GM23338 (cell line): ENCODE measurements at regions not wholly inside any gene's neighbourhood (a gene's known extent, or its start where the extent isn't known, plus 50 kb on each side); places are given as distances from the start of the nearest gene placed in this dataset.

Experiments used
- CREB1 ChIP-seq: fragments of 250-450 bp; sonication (Bioruptor Pico); IDR thresholded peaks from 2 replicates; pipeline ENCODE4 v1.5.0; 2020; ENCODE audit warnings: low read depth, mild to moderate bottlenecking, moderate library complexity
- CTCF ChIP-seq, 2 experiments: fragments of 200-600 bp in 1 of 2; sonication (generic) in 1 of 2; conservative IDR thresholded peaks; 2 replicates each; pipeline versions ENCODE4 v1.5.1 to v1.6.1; 2016 to 2017; ENCODE audit warnings: antibody characterized with exemption in 2 of 2, low read depth in 2 of 2, mild to moderate bottlenecking in 2 of 2, moderate library complexity in 1 of 2
- EZH2 ChIP-seq: fragments of 200-600 bp; sonication (generic); IDR thresholded peaks from one replicate; pipeline ENCODE4 v1.8.0; 2017; ENCODE audit warnings: antibody characterized with exemption, mild to moderate bottlenecking, low read depth; ENCODE audit not compliant: unreplicated experiment
- EZH2phosphoT487 ChIP-seq: fragments of 200-600 bp; sonication (generic); IDR thresholded peaks from one replicate; pipeline ENCODE4 v1.8.1; 2018; ENCODE audit warnings: antibody characterized with exemption; ENCODE audit not compliant: unreplicated experiment
- JUNB ChIP-seq: IDR thresholded peaks from one replicate; pipeline ENCODE4 v1.6.1; 2016; ENCODE audit warnings: antibody characterized with exemption; ENCODE audit not compliant: unreplicated experiment
- NANOG ChIP-seq: IDR thresholded peaks from 2 replicates; pipeline ENCODE4 v1.6.1; 2016; ENCODE audit warnings: antibody characterized with exemption, borderline replicate concordance
- POLR2AphosphoS5 ChIP-seq: IDR thresholded peaks from 2 replicates; pipeline ENCODE4 v1.6.1; 2016; ENCODE audit warnings: antibody characterized with exemption, low read depth
- STAT1 ChIP-seq: IDR thresholded peaks from one replicate; pipeline ENCODE4 v1.6.1; 2016; ENCODE audit warnings: antibody characterized with exemption; ENCODE audit not compliant: unreplicated experiment
- ZNF114 ChIP-seq: fragments of 250-450 bp; sonication (Bioruptor Pico); IDR thresholded peaks from 2 replicates; pipeline ENCODE4 v1.5.0; 2020; ENCODE audit warnings: mild to moderate bottlenecking, moderate library complexity
- ZNF331 ChIP-seq: fragments of 250-450 bp; sonication (Bioruptor Pico); IDR thresholded peaks from 2 replicates; pipeline ENCODE4 v1.5.0; 2020; ENCODE audit warnings: low read depth, mild to moderate bottlenecking, moderate library complexity
- TF ChIP-seq, protein P1 (sequence below): IDR thresholded peaks from one replicate; pipeline ENCODE4 v1.6.1; 2018; ENCODE audit warnings: antibody characterized with exemption; ENCODE audit not compliant: unreplicated experiment
- TF ChIP-seq, protein P2 (sequence below): IDR thresholded peaks from 2 replicates; pipeline ENCODE4 v1.6.1; 2016; ENCODE audit warnings: antibody characterized with exemption

GRCh38 chr16:17529982-17530760, 59.4 kb upstream of the XYLT1 start:
- TF ChIP-seq, protein P1, sequence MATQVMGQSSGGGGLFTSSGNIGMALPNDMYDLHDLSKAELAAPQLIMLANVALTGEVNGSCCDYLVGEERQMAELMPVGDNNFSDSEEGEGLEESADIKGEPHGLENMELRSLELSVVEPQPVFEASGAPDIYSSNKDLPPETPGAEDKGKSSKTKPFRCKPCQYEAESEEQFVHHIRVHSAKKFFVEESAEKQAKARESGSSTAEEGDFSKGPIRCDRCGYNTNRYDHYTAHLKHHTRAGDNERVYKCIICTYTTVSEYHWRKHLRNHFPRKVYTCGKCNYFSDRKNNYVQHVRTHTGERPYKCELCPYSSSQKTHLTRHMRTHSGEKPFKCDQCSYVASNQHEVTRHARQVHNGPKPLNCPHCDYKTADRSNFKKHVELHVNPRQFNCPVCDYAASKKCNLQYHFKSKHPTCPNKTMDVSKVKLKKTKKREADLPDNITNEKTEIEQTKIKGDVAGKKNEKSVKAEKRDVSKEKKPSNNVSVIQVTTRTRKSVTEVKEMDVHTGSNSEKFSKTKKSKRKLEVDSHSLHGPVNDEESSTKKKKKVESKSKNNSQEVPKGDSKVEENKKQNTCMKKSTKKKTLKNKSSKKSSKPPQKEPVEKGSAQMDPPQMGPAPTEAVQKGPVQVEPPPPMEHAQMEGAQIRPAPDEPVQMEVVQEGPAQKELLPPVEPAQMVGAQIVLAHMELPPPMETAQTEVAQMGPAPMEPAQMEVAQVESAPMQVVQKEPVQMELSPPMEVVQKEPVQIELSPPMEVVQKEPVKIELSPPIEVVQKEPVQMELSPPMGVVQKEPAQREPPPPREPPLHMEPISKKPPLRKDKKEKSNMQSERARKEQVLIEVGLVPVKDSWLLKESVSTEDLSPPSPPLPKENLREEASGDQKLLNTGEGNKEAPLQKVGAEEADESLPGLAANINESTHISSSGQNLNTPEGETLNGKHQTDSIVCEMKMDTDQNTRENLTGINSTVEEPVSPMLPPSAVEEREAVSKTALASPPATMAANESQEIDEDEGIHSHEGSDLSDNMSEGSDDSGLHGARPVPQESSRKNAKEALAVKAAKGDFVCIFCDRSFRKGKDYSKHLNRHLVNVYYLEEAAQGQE: no peak
- TF ChIP-seq CTCF (conservative IDR thresholded peaks at IDR 0.05; ENCODE audit: low read depth in 2 of 2): no peak
- no peak for TF ChIP-seq JUNB
- no peak for TF ChIP-seq EZH2
- no peak for TF ChIP-seq CREB1 (CRISPR knock-in tag)
- no peak for TF ChIP-seq POLR2AphosphoS5
- TF ChIP-seq EZH2phosphoT487: no peak
- TF ChIP-seq NANOG: no peak
- TF ChIP-seq, protein P2, sequence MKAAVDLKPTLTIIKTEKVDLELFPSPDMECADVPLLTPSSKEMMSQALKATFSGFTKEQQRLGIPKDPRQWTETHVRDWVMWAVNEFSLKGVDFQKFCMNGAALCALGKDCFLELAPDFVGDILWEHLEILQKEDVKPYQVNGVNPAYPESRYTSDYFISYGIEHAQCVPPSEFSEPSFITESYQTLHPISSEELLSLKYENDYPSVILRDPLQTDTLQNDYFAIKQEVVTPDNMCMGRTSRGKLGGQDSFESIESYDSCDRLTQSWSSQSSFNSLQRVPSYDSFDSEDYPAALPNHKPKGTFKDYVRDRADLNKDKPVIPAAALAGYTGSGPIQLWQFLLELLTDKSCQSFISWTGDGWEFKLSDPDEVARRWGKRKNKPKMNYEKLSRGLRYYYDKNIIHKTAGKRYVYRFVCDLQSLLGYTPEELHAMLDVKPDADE: no peak
- no peak for TF ChIP-seq ZNF114 (CRISPR knock-in tag)
- TF ChIP-seq STAT1: no peak
- TF ChIP-seq ZNF331 (CRISPR knock-in tag): no peak
